ENCODE measurements at regions not wholly inside any gene's neighbourhood (a gene's known extent, or its start where the extent isn't known, plus 50 kb on each side); places are given as distances from the start of the nearest gene placed in this dataset.
A peak's percentile ranks its signal among the peaks of the same experiment; 100 is the strongest.

DNA sequence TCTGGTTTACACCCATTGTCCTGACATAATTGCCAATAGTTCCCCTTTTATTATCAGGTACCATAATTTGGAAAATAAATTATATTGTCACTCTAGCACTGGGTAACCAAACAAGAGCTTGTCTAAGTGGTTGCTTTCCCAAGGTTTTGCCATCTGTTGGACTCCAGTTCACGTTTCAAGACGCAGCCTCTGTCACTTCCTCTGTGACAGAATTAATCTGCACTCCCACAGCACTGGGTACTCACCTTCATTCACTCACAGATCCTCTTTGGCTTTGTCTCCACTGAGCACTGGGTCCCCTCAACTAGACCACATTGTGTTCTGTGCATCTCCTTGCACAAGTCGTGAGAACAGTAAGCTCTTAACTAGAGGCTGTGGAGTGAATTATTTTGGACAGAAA lies 123.6 kb upstream of the JUN start:
- Histone ChIP-seq H3K27ac (ENCODE audit: low read length) (0 out of 2 replicates have a peak overlapping the region, but pooled peaks have one; percentile 18), H3K4me3 (ENCODE audit: low read depth in 2 of 2, low read length in 2 of 2) (no peak overlapping the region), H3K4me1 (ENCODE audit: control insufficient read depth, insufficient read depth, low read length) (peaks cover 23% of the 10 kb centered on the region), H3K27me3 (ENCODE audit: control insufficient read depth, insufficient read depth, low read length) (no peaks in the 10 kb centered on the region), H3K36me3 (ENCODE audit: control insufficient read depth, insufficient read depth, low read length) (no peaks in the 10 kb centered on the region), H3K9me3 (ENCODE audit: control insufficient read depth, insufficient read depth, low read depth, low read length) (no peaks in the 10 kb centered on the region)
- no TSS peak for BruUV-seq (replicated peaks)
- in situ Hi-C loops (cut with HindIII; ENCODE audit: low pct_unique_long_range_greater_than_20kb, low sequenced_read_pairs) = no loop called here
- ATAC-seq (no peak), DNase-seq (ENCODE audit: low read depth, low spot score) (no peak)
- intact Hi-C loops (cut with micrococcal nuclease; ENCODE audit: unreplicated experiment) = no loop called here
- POLR2A ChIA-PET = no interaction called here
- CTCF ChIA-PET = no interaction called here
- TF ChIP-seq POLR2AphosphoS5 (IDR thresholded peaks at IDR 0.05; ENCODE audit: low read depth, low read length) (no peak), CTCF (IDR thresholded peaks at IDR 0.05) (no peak), REST (IDR thresholded peaks at IDR 0.05; ENCODE audit: insufficient read depth in 1 of 2, low read depth in 2 of 2, low read length in 1 of 2) (no peak), SIN3A (IDR thresholded peaks at IDR 0.05; ENCODE audit: borderline replicate concordance, insufficient read depth, low read depth, low read length) (no peak), TCF7L2 (IDR thresholded peaks at IDR 0.05; ENCODE audit: low read depth, low read length) (no peak)

GRCh38 chr1:58908561-58909560 lies 125.0 kb upstream of the JUN start:
- BruUV-seq (replicated peaks) = no TSS peak
- ATAC-seq (no peak), DNase-seq (ENCODE audit: low read depth, low spot score) (no peak)
- no peak overlapping the region for H3K27ac ChIP-seq (ENCODE audit: low read length)
- intact Hi-C loops (cut with micrococcal nuclease; ENCODE audit: unreplicated experiment) = no loop called here
- H3K9me3 ChIP-seq (ENCODE audit: control insufficient read depth, insufficient read depth, low read depth, low read length) = no peaks in the 10 kb centered on the region
- no peaks in the 10 kb centered on the region for H3K27me3 ChIP-seq (ENCODE audit: control insufficient read depth, insufficient read depth, low read length)
- in situ Hi-C loops (cut with HindIII; ENCODE audit: low pct_unique_long_range_greater_than_20kb, low sequenced_read_pairs) = no loop called here
- TF ChIP-seq POLR2AphosphoS5 (IDR thresholded peaks at IDR 0.05; ENCODE audit: low read depth, low read length) (no peak), REST (IDR thresholded peaks at IDR 0.05; ENCODE audit: insufficient read depth in 1 of 2, low read depth in 2 of 2, low read length in 1 of 2) (no peak), CTCF (IDR thresholded peaks at IDR 0.05) (no peak), SIN3A (IDR thresholded peaks at IDR 0.05; ENCODE audit: borderline replicate concordance, insufficient read depth, low read depth, low read length) (no peak), TCF7L2 (IDR thresholded peaks at IDR 0.05; ENCODE audit: low read depth, low read length) (no peak)
- no peaks in the 10 kb centered on the region for H3K36me3 ChIP-seq (ENCODE audit: control insufficient read depth, insufficient read depth, low read length)
- CTCF ChIA-PET = interaction anchor here (0.9 kb wide), 1 partner anchor 167 kb away, joined by 5 read pairs; no protein-coding TSS in a partner anchor
- peaks cover 20% of the 10 kb centered on the region for H3K4me1 ChIP-seq (ENCODE audit: control insufficient read depth, insufficient read depth, low read length)
- H3K4me3 ChIP-seq (ENCODE audit: low read depth in 2 of 2, low read length in 2 of 2) = no peak overlapping the region
- POLR2A ChIA-PET = interaction anchor here (0.6 to 0.7 kb wide), 2 partner anchors 20 to 23 kb away, joined by 5 to 9 read pairs; no protein-coding TSS in a partner anchor
